ENCODE measurements at regions not wholly inside any gene's neighbourhood (a gene's known extent, or its start where the extent isn't known, plus 50 kb on each side); places are given as distances from the start of the nearest gene placed in this dataset.

- H2AFZ ChIP-seq (ENCODE audit: low read depth, low read length) = no peak overlapping the region
- H3K27me3 ChIP-seq (ENCODE audit: insufficient read depth, low read depth, low read length) = no peaks in the 10 kb centered on the region
- no peaks in the 10 kb centered on the region for H3K9me3 ChIP-seq (ENCODE audit: low read length)
- no peak overlapping the region for H3K4me3 ChIP-seq (ENCODE audit: low read length)
- H3F3A ChIP-seq (ENCODE audit: insufficient read depth, low read length, poor library complexity, severe bottlenecking) = no peaks in the 10 kb centered on the region
- no peaks in the 10 kb centered on the region for H3K9me2 ChIP-seq (ENCODE audit: insufficient read depth, low read length)
- H3K36me3 ChIP-seq (ENCODE audit: insufficient read depth, low read length) = no peaks in the 10 kb centered on the region
- no peaks in the 10 kb centered on the region for H4K20me1 ChIP-seq (ENCODE audit: insufficient read depth)
- no peak overlapping the region for H3K27ac ChIP-seq (ENCODE audit: low read length)
- TF ChIP-seq EZH2 (IDR thresholded peaks at IDR 0.05; ENCODE audit: borderline replicate concordance, insufficient read depth, low read length, poor library complexity, severe bottlenecking) (no peak), RAD21 (conservative IDR thresholded peaks at IDR 0.05) (no peak), REST (IDR thresholded peaks at IDR 0.05; ENCODE audit: borderline replicate concordance) (no peak), EP300 (conservative IDR thresholded peaks at IDR 0.05; ENCODE audit: poor library complexity, severe bottlenecking) (no peak), TAF1 (IDR thresholded peaks at IDR 0.05; ENCODE audit: low read depth) (no peak), POLR2AphosphoS5 (IDR thresholded peaks at IDR 0.05) (no peak), CTCF (IDR thresholded peaks at IDR 0.05; ENCODE audit: poor library complexity, severe bottlenecking) (no peak), MXI1 (conservative IDR thresholded peaks at IDR 0.05; ENCODE audit: poor library complexity, severe bottlenecking) (no peak), SMC3 (conservative IDR thresholded peaks at IDR 0.05; ENCODE audit: poor library complexity) (no peak)
- H3K79me2 ChIP-seq (replicated peaks; ENCODE audit: insufficient read depth, low read length) = no peaks in the 10 kb centered on the region
- no peak overlapping the region for H3K9ac ChIP-seq (ENCODE audit: low read length)
- H3K4me2 ChIP-seq (ENCODE audit: low read length) = no peak overlapping the region
These were observed 551.2 kb upstream of the AMOT start for GRCh38 chrX:113391875-113392274.

- Histone ChIP-seq H3K9me3 (ENCODE audit: low read length) (no peaks in the 10 kb centered on the region), H3K27me3 (ENCODE audit: insufficient read depth, low read depth, low read length) (no peaks in the 10 kb centered on the region), H3K79me2 (replicated peaks; ENCODE audit: insufficient read depth, low read length) (no peaks in the 10 kb centered on the region), H2AFZ (ENCODE audit: low read depth, low read length) (no peak overlapping the region), H3K36me3 (ENCODE audit: insufficient read depth, low read length) (no peaks in the 10 kb centered on the region), H3K9ac (ENCODE audit: low read length) (no peak overlapping the region), H3K9me2 (ENCODE audit: insufficient read depth, low read length) (no peaks in the 10 kb centered on the region), H4K20me1 (ENCODE audit: insufficient read depth) (no peaks in the 10 kb centered on the region), H3K4me2 (ENCODE audit: low read length) (no peak overlapping the region), H3F3A (ENCODE audit: insufficient read depth, low read length, poor library complexity, severe bottlenecking) (no peaks in the 10 kb centered on the region), H3K27ac (ENCODE audit: low read length) (no peak overlapping the region), H3K4me3 (ENCODE audit: low read length) (no peak overlapping the region)
- TF ChIP-seq POLR2AphosphoS5 (IDR thresholded peaks at IDR 0.05) (no peak), REST (IDR thresholded peaks at IDR 0.05; ENCODE audit: borderline replicate concordance) (no peak), CTCF (IDR thresholded peaks at IDR 0.05; ENCODE audit: poor library complexity, severe bottlenecking) (no peak), SMC3 (conservative IDR thresholded peaks at IDR 0.05; ENCODE audit: poor library complexity) (no peak), EP300 (conservative IDR thresholded peaks at IDR 0.05; ENCODE audit: poor library complexity, severe bottlenecking) (no peak), TAF1 (IDR thresholded peaks at IDR 0.05; ENCODE audit: low read depth) (no peak), RAD21 (conservative IDR thresholded peaks at IDR 0.05) (no peak)
These were observed 549.9 kb upstream of the AMOT start for GRCh38 chrX:113390531-113390930.
